Adrenal gland (tissue), 9 donors: ENCODE measurements at regions not wholly inside any gene's neighbourhood (a gene's known extent, or its start where the extent isn't known, plus 50 kb on each side); places are given as distances from the start of the nearest gene placed in this dataset.

ENCODE experiments used
- DNase-seq, 7 donors: peaks; one replicate each; pipeline ENCODE4 v3.0.0-alpha.2; 2019 to 2020
- H3K27ac ChIP-seq, 5 donors: fragments of 200-600 bp; sonication (generic) in 4 of 5; 1 replicate in 3 of 5; 2 replicates in 2 of 5; pipeline versions ENCODE4 v1.5.1 to v1.8.0; 2016 to 2020; ENCODE audit warnings: mild to moderate bottlenecking in 1 of 5
- H3K27me3 ChIP-seq: fragments of 200-600 bp; 2 replicates; pipeline ENCODE4 v1.8.0; 2021
- H3K36me3 ChIP-seq, 2 donors: fragments of 200-600 bp; replicated peaks in 1 of 2; 1 replicate in 1 of 2; 2 replicates in 1 of 2; pipeline versions ENCODE4 v1.5.1 to v1.8.0; 2018 to 2022
- H3K4me1 ChIP-seq, 2 donors: fragments of 200-600 bp; replicated peaks in 1 of 2; 1 replicate in 1 of 2; 2 replicates in 1 of 2; pipeline versions ENCODE4 v1.5.1 to v1.8.0; 2018 to 2021
- H3K4me3 ChIP-seq, 4 donors: fragments of 200-600 bp; sonication (generic) in 3 of 4; one replicate each; pipeline ENCODE4 v1.5.1; 2016 to 2018
- H3K9me3 ChIP-seq, 3 donors: fragments of 200-600 bp; sonication (generic) in 1 of 3; replicated peaks in 1 of 3; 1 replicate in 2 of 3; 2 replicates in 1 of 3; pipeline versions ENCODE4 v1.5.1 to v1.8.0; 2016 to 2021
- POLR2A ChIP-seq, 2 donors: fragments of 450-650 bp; IDR thresholded peaks; one replicate each; pipeline ENCODE4 v1.6.1; 2017; ENCODE audit warnings: antibody characterized with exemption in 2 of 2, mild to moderate bottlenecking in 2 of 2, moderate library complexity in 1 of 2
- WGBS, 4 donors: extraction: QIAGEN DNeasy Blood & Tissue Kit in 2 of 4; methylation state at CpG; one replicate each; pipeline versions ENCODE4 v1.1.5 to v1.1.7; 2013 to 2017; 5-methylcytosine and 5-hydroxymethylcytosine counted together
- intact Hi-C, 2 donors: fragments of 100-400 bp; cut with DNase I; formaldehyde crosslinking; loops; one replicate each; pipeline versions ENCODE4 v1.14.1 to v1.15.0; 2022 to 2023
- TF ChIP-seq, protein P1 (sequence below), 6 experiments: fragments of 450-650 bp in 4 of 6; fragments of 200-600 bp in 2 of 6; sonication (generic) in 1 of 6; IDR thresholded peaks; 1 replicate in 5 of 6; 2 replicates in 1 of 6; pipeline versions ENCODE4 v1.5.1 to v1.8.0; 2016 to 2021; ENCODE audit warnings: antibody characterized with exemption in 6 of 6, mild to moderate bottlenecking in 2 of 6, moderate library complexity in 1 of 6
- donor health status: healthy with polysubstance abuse.
- donor health status: Bipolar disorder and iron deficiency.
- donor health status: DM: yes; HTN: yes; CAD: no.
- donor health status: DM: no; HTN: no; CAD: no.
- donor health status: DM: no; HTN: no; CAD: no.

DNA sequence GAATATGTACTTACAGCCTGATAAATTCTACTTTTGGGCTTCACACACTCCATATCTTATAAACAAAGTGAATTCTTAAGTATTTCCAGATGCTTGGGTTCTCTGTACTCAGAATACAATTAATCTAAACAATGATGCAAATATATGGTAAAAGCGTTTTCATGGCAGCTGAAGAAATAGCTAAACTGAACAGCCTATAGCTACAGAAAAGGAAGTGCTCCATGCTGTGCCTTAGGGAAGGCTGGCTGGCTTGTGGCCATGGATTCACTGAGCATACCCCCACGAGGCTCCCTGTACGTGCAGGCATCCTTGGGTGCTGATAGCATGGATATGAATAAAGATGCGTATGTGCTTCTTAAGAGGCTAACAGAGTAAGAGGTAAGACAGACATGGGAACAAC is 264.0 kb downstream of the KLF13 start:
- Histone ChIP-seq H3K27ac (no peak overlapping the region), H3K4me1 (no peaks in the 10 kb centered on the region), H3K9me3 (no peaks in the 10 kb centered on the region), H3K4me3 (no peak overlapping the region), H3K36me3 (no peaks in the 10 kb centered on the region), H3K27me3 (no peaks in the 10 kb centered on the region)
- intact Hi-C loops, result no loop called here
- TF ChIP-seq, protein P1, sequence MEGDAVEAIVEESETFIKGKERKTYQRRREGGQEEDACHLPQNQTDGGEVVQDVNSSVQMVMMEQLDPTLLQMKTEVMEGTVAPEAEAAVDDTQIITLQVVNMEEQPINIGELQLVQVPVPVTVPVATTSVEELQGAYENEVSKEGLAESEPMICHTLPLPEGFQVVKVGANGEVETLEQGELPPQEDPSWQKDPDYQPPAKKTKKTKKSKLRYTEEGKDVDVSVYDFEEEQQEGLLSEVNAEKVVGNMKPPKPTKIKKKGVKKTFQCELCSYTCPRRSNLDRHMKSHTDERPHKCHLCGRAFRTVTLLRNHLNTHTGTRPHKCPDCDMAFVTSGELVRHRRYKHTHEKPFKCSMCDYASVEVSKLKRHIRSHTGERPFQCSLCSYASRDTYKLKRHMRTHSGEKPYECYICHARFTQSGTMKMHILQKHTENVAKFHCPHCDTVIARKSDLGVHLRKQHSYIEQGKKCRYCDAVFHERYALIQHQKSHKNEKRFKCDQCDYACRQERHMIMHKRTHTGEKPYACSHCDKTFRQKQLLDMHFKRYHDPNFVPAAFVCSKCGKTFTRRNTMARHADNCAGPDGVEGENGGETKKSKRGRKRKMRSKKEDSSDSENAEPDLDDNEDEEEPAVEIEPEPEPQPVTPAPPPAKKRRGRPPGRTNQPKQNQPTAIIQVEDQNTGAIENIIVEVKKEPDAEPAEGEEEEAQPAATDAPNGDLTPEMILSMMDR (IDR thresholded peaks at IDR 0.05), result no peak
- no peak for TF ChIP-seq POLR2A (IDR thresholded peaks at IDR 0.05)
- no peak for DNase-seq
- WGBS, 4 donors, result 56 to 68% (median 64%) methylated on average over 4 of the region's 4 CpGs

DNA sequence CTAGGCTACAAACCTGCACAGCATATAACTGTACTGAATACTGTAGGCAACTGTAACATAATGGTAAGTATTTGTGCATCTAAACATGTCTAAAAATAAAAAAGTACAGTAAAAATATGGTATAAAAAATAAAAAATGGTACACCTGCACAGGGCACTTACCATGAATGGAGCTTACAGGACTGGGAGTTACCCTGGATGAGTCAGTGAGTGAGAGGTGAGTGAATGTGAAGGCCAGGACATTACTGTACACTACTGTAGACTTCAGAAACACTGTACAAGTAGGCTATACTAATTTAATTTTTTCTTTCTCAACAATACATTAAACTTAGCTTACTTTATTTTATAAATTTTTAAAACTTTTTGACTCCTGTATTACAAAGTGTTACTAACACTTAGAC is 265.3 kb downstream of the KLF13 start:
- H3K27me3 ChIP-seq, result no peaks in the 10 kb centered on the region
- no peaks in the 10 kb centered on the region for H3K4me1 ChIP-seq
- intact Hi-C loops, result no loop called here

DNA sequence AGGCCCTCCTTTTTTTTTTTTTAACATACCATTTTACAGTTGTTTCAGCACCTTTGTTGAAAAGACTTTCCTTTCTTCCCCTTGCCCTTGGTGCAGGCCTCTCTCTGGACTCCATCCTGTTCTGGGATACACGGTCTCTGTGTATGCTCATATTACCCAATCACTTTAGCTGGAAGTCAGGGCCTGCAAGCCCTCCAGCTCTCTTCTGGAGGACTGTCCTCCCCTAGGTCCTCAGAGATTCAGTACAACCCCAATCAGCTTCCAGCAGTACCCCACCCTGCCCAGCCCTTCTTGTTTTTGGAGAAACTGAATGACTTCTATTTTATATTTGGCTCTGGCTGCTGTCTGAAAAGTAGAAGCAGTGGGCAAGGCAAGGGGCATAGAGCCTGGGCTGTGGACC is 270.8 kb downstream of the KLF13 start:
- intact Hi-C loops, result no loop called here
- no peaks in the 10 kb centered on the region for H3K9me3 ChIP-seq
- no peak overlapping the region for H3K27ac ChIP-seq
- no peak for DNase-seq
- H3K4me1 ChIP-seq, result no peaks in the 10 kb centered on the region
- no peaks in the 10 kb centered on the region for H3K36me3 ChIP-seq
- H3K27me3 ChIP-seq, result no peaks in the 10 kb centered on the region
- H3K4me3 ChIP-seq, result no peak overlapping the region
- 75 to 100% (median 78%) methylated on average over 1 of the region's 1 CpG for WGBS, 4 donors
- TF ChIP-seq POLR2A (IDR thresholded peaks at IDR 0.05), result no peak
- TF ChIP-seq, protein P1 (IDR thresholded peaks at IDR 0.05), result no peak

More for the DNA sequence above, 265.3 kb downstream of the KLF13 start:
- H3K9me3 ChIP-seq, result no peaks in the 10 kb centered on the region
- DNase-seq, result no peak
- TF ChIP-seq POLR2A (IDR thresholded peaks at IDR 0.05), result no peak
- TF ChIP-seq, protein P1 (IDR thresholded peaks at IDR 0.05), result no peak
- no peaks in the 10 kb centered on the region for H3K36me3 ChIP-seq
- no peak overlapping the region for H3K27ac ChIP-seq
- H3K4me3 ChIP-seq, result no peak overlapping the region

GRCh38 chr15:31598620-31599019 is 272.0 kb downstream of the KLF13 start:
- Histone ChIP-seq H3K4me1 (no peaks in the 10 kb centered on the region), H3K36me3 (no peaks in the 10 kb centered on the region)
- intact Hi-C loops, result no loop called here

More at GRCh38 chr15:31598620-31599019, 272.0 kb downstream of the KLF13 start:
- no peak overlapping the region for H3K27ac ChIP-seq
- no peak for DNase-seq
- no peak for TF ChIP-seq POLR2A (IDR thresholded peaks at IDR 0.05)
- TF ChIP-seq, protein P1 (IDR thresholded peaks at IDR 0.05), result no peak
- no peak overlapping the region for H3K4me3 ChIP-seq
- WGBS, 4 donors, result 24 to 54% (median 33%) methylated on average over 2 to 7 of the region's 7 CpGs
- H3K9me3 ChIP-seq, result no peaks in the 10 kb centered on the region
- H3K27me3 ChIP-seq, result no peaks in the 10 kb centered on the region
